ENCODE measurements at regions not wholly inside any gene's neighbourhood (a gene's known extent, or its start where the extent isn't known, plus 50 kb on each side); places are given as distances from the start of the nearest gene placed in this dataset.
A peak's percentile ranks its signal among the peaks of the same experiment; 100 is the strongest.

- DNase-seq = no peak
Observed at GRCh38 chr2:21386666-21387065, 262.9 kb downstream of the TDRD15 start.

- DNase-seq = no peak
Observed at GRCh38 chr2:21392649-21393048, 268.9 kb downstream of the TDRD15 start.

DNA sequence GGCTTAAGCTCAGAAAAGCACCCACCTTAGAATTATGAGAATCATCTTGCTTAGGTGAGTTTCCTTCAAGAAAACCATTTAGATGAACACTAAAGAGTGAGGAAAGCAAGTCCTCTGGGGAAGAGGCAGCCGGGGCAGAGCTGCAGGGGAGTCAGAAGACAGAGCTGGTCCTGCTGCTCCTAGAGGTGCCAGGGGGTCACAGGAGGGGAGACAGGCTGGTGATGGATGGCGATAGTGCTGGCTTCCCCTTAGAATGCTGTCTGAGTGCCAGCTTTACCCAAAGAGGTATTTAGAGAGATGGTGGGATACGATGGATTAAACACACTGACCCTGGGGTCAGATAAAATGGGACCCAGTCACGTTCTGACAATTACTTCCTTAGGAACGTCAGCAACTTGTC, 269.4 kb downstream of the TDRD15 start:
- DNase-seq = no peak

DNA sequence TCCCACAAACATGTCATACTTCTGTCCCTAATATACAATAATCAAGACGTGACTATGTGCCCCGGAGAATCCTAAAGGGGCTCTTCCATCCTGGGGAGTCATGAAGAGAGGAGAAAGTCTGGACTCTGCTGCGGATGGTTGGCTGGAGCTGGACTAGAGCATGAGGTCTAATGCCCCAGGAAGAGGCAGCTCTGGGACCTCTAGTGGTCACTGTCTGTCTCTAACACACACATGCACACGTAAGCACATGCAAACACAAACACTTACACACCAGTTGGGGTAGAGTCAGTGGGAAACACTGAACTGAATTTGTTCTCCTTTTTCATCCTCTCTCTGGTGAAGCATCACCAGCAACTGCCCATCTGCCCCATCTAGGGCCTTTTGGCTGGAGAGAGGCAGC, 271.6 kb downstream of the TDRD15 start:
- DNase-seq = peak in 29 of 56 donors; percentile 2 to 48 (median 20)

DNA sequence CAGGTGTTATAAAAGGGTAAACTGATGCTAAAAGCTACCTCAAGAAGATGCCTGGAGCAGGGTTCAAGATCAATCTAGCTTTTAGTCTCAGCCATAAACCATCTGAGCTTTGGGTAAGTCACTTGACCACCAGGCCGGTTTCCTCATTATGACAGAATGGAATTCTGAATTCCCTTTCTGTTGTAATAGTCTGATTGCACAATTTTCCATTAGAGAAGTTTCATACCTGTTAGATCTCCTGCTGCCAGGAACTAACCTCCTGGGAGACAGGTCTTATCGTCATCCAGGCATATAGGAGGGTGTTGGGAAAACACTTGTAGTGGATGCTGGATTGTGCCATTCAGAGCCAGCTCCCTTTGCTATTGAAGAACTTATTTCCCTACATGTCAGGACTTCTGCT, 272.5 kb downstream of the TDRD15 start:
- no peak for DNase-seq

DNA sequence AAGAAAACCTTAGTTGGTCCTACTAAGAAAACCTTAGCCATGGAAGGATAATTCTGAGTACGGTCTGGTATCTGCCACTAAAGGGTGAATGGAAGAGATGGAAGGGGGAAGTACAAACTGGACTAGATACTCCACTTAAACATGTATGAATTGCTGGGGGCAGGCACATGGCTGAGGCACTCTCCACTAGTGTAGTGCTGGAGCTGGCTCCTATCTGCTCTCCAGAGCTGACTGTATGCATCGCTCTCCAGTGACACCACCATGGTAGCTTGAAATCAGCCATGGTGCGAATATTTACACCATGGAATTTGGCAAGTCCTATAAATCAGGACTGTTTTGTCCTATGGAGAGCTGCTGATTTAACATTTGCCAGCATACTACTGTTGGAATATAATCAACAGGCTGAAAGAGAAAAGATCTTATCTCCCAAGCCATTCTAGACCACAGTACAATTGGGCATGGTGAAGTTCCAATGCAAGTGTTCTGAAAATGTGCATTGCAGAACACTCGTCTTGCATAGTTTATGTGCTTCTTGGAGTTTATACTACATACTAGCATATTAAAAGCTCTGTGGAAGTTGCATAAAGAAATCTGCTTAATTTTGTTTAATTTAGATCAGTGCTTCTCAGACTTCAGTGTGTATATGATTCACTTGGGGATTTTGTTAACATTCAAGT, 277.4 kb downstream of the TDRD15 start:
- no peak for DNase-seq

- no peak for DNase-seq
Observed at GRCh38 chr2:21404137-21404536, 280.4 kb downstream of the TDRD15 start.

DNA sequence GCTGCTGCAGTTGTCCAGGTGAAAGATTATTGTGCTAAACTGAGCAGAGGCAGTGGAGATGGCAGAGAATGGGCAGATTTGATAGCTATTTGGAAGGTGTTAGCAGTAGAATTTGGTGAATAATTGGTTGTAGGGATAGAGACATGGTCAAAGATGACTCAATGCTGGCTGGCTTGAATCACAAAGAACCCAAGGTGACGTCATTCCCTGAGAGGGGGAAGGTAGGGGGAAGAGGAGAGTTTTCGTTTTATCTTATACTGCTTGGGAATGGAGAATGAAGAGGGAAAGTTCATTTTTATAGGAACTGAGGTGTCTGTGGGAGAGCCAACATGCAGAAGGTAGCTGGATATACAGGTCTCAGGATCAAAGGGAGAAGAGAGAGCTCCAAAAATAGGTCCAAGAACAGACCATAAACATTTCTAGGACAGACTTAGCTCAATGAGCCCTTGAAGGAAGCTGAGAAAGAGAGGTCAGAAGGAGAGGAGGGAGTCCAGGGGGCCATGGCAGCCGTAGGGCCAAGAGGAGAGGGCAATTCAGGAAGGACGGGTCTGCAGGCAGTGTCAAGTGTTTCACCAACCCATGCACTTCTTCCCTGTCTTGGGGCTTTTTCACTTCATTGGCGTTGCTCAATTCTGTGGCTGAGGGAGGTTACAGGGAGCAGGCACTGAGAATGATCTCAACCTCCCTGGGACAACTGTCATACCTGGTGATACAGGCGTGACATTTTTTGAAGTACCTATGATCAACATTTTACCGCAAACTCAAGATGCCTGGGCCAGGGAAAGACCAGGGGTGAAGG, 281.3 kb downstream of the TDRD15 start:
- no peak for DNase-seq

DNA sequence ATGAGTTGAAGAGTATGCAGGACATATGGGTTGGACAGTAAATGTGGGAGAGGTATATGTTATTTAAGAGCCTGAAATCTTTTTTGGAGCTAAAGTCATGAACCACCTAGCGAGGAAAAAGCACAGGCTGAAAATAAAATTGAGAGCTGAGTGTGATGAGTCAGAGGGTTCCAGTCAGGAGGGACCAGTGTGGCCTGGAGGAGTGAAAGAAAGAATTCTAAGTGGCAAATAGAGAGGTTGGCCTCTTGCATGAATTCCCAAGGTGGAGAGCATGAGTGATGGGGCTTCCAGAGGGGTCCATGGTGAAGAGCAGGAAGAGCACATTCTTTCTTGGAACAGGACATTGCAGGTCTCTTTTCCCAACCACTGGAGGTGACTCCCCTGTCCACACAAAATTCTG, 282.6 kb downstream of the TDRD15 start:
- no peak for DNase-seq

- no peak for DNase-seq
Observed at GRCh38 chr2:21406911-21407310, 283.1 kb downstream of the TDRD15 start.

DNA sequence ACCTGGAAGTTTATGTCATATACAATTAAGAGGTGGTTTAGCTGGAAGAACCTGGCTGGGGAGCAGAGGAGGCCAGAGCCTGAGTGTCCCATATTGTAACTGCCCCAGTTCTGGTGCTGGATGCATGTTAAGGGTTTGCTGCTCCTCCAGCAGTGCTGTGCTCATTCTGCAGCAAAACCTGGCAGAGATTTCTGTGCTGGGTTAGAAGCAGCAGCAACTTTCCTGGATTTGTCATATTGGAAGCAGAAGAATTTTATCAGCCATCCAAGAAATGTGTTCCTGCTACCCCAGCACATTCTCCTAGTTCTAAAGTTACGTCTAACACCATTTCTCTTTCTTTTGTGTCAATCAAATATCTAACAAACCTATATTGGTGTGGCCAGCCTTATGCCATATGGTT, 284.1 kb downstream of the TDRD15 start:
- no peak for DNase-seq

GRCh38 chr2:21411741-21412140, 288.0 kb downstream of the TDRD15 start:
- no peak for DNase-seq

- DNase-seq = no peak
Observed at GRCh38 chr2:21412944-21413443, 289.2 kb downstream of the TDRD15 start.

DNA sequence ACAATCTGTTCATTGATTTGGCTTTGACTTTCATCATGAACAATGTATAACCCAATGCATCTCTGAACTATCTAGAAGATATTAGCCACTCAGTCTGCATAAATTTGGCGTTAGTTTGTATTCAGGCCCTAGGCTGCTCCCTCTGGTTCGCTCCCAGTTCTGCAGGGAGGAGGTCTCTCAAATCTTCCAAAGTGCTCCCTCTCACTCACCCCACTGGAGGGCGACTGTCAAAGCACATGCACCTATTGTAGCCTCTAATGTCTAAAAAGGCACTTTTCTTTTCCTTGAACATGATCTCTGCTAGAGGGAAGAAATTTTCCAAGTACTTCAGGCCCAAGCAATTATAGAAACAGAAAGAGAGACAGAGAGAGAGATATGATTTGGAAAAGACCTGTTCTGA, 291.5 kb downstream of the TDRD15 start:
- DNase-seq = no peak

- no peak for DNase-seq
Observed at GRCh38 chr2:21416226-21416625, 292.5 kb downstream of the TDRD15 start.

GRCh38 chr2:21418456-21418855, 294.7 kb downstream of the TDRD15 start:
- DNase-seq = no peak

DNA sequence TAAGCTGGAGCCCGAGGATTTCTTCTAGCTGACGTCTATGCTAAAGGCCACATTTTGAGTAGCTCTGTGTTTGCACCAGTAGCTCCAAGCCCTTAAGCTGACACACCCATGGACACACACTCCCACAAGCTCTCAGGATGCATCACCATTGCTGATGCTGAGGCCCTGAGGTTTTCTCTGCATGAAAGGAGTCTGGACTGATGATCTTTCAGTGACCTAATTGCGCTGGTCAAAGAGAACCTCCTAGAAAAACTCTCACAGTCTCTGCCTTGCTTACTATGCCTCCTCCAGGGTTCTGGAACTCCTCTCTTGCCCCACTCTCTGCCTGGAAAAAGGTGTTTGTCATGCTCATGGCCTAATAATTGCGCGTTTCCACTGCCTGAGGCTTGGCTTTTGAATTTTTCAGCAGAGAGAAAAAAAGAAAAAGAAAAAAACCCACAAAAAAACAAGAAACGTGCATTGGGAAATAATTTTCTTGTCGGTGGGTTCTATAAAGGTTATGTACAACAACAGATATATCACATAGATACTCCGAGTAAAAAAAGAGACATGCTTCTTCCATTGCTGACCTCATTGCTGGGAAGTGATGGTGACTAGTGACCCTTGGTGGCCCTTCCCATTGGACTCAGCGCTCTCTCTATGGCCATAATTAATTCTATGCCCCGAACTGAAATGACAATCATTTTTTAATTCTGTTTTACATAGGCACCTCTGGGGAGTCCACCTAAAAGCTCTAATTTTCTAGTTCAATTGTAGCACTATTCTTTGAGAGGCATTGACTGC, 297.0 kb downstream of the TDRD15 start:
- no peak for DNase-seq

DNA sequence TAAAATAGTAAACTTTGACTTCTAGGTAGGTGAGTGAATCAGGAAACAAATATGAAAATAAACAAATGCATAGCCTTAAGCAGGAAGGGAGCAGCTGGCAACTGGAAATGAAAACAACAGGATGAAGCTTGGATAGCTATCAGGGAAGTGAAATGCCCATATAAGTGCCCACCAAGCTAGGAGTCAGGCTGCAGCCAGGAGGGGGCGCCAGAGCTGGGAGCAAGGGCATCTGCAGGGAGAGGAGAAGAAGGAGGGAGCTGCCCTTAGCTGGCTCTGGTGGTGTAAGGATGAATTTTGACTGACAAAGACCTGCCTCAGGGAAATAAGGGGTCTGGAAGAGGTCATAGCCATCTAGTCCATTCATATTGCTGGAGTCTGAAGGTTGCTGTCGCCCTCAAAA, 298.3 kb downstream of the TDRD15 start:
- DNase-seq = peak in 7 of 56 donors; percentile 0 to 47 (median 3)

- DNase-seq = no peak
Observed at GRCh38 chr2:21422724-21423522, 299.2 kb downstream of the TDRD15 start.

GRCh38 chr2:21423854-21424253, 300.1 kb downstream of the TDRD15 start:
- DNase-seq = no peak

- no peak for DNase-seq
Observed at GRCh38 chr2:21424375-21424774, 300.6 kb downstream of the TDRD15 start.

All from nucleus accumbens (tissue), 56 donors.